LNCaP clone FGC (cell line): ENCODE measurements at regions not wholly inside any gene's neighbourhood (a gene's known extent, or its start where the extent isn't known, plus 50 kb on each side); places are given as distances from the start of the nearest gene placed in this dataset.

Source experiments
- DNase-seq: peaks from one replicate; pipeline ENCODE4 v3.0.0-alpha.2; 2011; ENCODE audit warnings: low read depth
- H3K4me3 ChIP-seq: 2 replicates; pipeline ENCODE4 v1.5.1; 2011; ENCODE audit warnings: mild to moderate bottlenecking, low read depth, low read length, control low read depth
- CTCF ChIP-seq: IDR thresholded peaks from 2 replicates; pipeline ENCODE4 v1.5.1; 2012; ENCODE audit warnings: mild to moderate bottlenecking; ENCODE audit not compliant: control insufficient read depth, insufficient read depth; ENCODE audit errors: extremely low read depth

- TF ChIP-seq CTCF, result no peak
- no peak overlapping the region for H3K4me3 ChIP-seq
- no peak for DNase-seq
Observed at GRCh38 chrX:99654188-99654587, 755.9 kb downstream of the PCDH19 start.

- no peak for DNase-seq
- no peak for TF ChIP-seq CTCF
- H3K4me3 ChIP-seq, result no peak overlapping the region
Observed at GRCh38 chrX:99653352-99653751, 756.7 kb downstream of the PCDH19 start.

- no peak for TF ChIP-seq CTCF
- DNase-seq, result no peak
- no peak overlapping the region for H3K4me3 ChIP-seq
Observed at GRCh38 chrX:99613041-99613440, 797.0 kb downstream of the PCDH19 start.

GRCh38 chrX:99603091-99603814 lies 806.8 kb downstream of the PCDH19 start:
- no peak for TF ChIP-seq CTCF
- DNase-seq, result no peak
- H3K4me3 ChIP-seq, result no peak overlapping the region

GRCh38 chrX:99602107-99602506 lies 808.0 kb downstream of the PCDH19 start:
- H3K4me3 ChIP-seq, result no peak overlapping the region
- TF ChIP-seq CTCF, result no peak
- no peak for DNase-seq

- no peak for DNase-seq
- H3K4me3 ChIP-seq, result no peak overlapping the region
- no peak for TF ChIP-seq CTCF
Observed at GRCh38 chrX:99588936-99589335, 821.1 kb downstream of the PCDH19 start.

GRCh38 chrX:99572711-99573110 lies 837.4 kb downstream of the PCDH19 start:
- H3K4me3 ChIP-seq, result no peak overlapping the region
- no peak for TF ChIP-seq CTCF
- no peak for DNase-seq
